ENCODE measurements at regions not wholly inside any gene's neighbourhood (a gene's known extent, or its start where the extent isn't known, plus 50 kb on each side); places are given as distances from the start of the nearest gene placed in this dataset.
A peak's percentile ranks its signal among the peaks of the same experiment; 100 is the strongest.

- peaks cover 7 to 39% (median 21%) of the 10 kb centered on the region in 5 donors for H3K4me1 ChIP-seq (ENCODE audit: control insufficient read depth in 5 of 5, insufficient read depth in 5 of 5, low read length in 5 of 5)
- no peaks in the 10 kb centered on the region for H3K9me3 ChIP-seq (ENCODE audit: control insufficient read depth in 5 of 5, low read length in 5 of 5)
- H3K27ac ChIP-seq (ENCODE audit: low read depth, low read length) = no peak overlapping the region
- H3K27me3 ChIP-seq (ENCODE audit: control insufficient read depth in 5 of 5, insufficient read depth in 4 of 5, low read length in 5 of 5) = no peaks in the 10 kb centered on the region
- no peak overlapping the region for H3K9ac ChIP-seq (ENCODE audit: low read length in 5 of 5)
- H3K36me3 ChIP-seq (ENCODE audit: control insufficient read depth in 5 of 5, insufficient read depth in 5 of 5, low read length in 5 of 5) = no peaks in the 10 kb centered on the region
- H3K4me3 ChIP-seq (ENCODE audit: low read depth in 1 of 5, low read length in 5 of 5) = no peak overlapping the region
These were observed 163.5 kb upstream of the RUNX1 start for GRCh38 chr21:35212393-35213127.

GRCh38 chr21:35211782-35212181, 162.7 kb upstream of the RUNX1 start:
- no peak overlapping the region for H3K27ac ChIP-seq (ENCODE audit: low read depth, low read length)
- H3K9me3 ChIP-seq (ENCODE audit: control insufficient read depth in 5 of 5, low read length in 5 of 5) = no peaks in the 10 kb centered on the region
- H3K4me3 ChIP-seq (ENCODE audit: low read depth in 1 of 5, low read length in 5 of 5) = no peak overlapping the region
- no peaks in the 10 kb centered on the region for H3K27me3 ChIP-seq (ENCODE audit: control insufficient read depth in 5 of 5, insufficient read depth in 4 of 5, low read length in 5 of 5)
- H3K36me3 ChIP-seq (ENCODE audit: control insufficient read depth in 5 of 5, insufficient read depth in 5 of 5, low read length in 5 of 5) = no peaks in the 10 kb centered on the region
- H3K4me1 ChIP-seq (ENCODE audit: control insufficient read depth in 5 of 5, insufficient read depth in 5 of 5, low read length in 5 of 5) = peaks cover 7 to 47% (median 29%) of the 10 kb centered on the region in 5 donors
- H3K9ac ChIP-seq (ENCODE audit: low read length in 5 of 5) = no peak overlapping the region

GRCh38 chr21:35210093-35210492, 161.0 kb upstream of the RUNX1 start:
- H3K9ac ChIP-seq (ENCODE audit: low read length in 5 of 5) = no peak overlapping the region
- H3K36me3 ChIP-seq (ENCODE audit: control insufficient read depth in 5 of 5, insufficient read depth in 5 of 5, low read length in 5 of 5) = no peaks in the 10 kb centered on the region
- H3K27ac ChIP-seq (ENCODE audit: low read depth, low read length) = no peak overlapping the region

GRCh38 chr21:35208810-35209517, 159.9 kb upstream of the RUNX1 start:
- no peaks in the 10 kb centered on the region for H3K9me3 ChIP-seq (ENCODE audit: control insufficient read depth in 5 of 5, low read length in 5 of 5)
- H3K36me3 ChIP-seq (ENCODE audit: control insufficient read depth in 5 of 5, insufficient read depth in 5 of 5, low read length in 5 of 5) = no peaks in the 10 kb centered on the region
- no peaks in the 10 kb centered on the region for H3K27me3 ChIP-seq (ENCODE audit: control insufficient read depth in 5 of 5, insufficient read depth in 4 of 5, low read length in 5 of 5)
- peak overlapping the region; percentile 69 for H3K27ac ChIP-seq (ENCODE audit: low read depth, low read length)
- H3K4me3 ChIP-seq (ENCODE audit: low read depth in 1 of 5, low read length in 5 of 5) = peak overlapping the region in 1 of 5 donors; percentile 13
- H3K4me1 ChIP-seq (ENCODE audit: control insufficient read depth in 5 of 5, insufficient read depth in 5 of 5, low read length in 5 of 5) = peaks cover 9 to 70% (median 53%) of the 10 kb centered on the region in 5 donors
- H3K9ac ChIP-seq (ENCODE audit: low read length in 5 of 5) = peak overlapping the region in 3 of 5 donors; percentile 4 to 66 (median 20)

More at GRCh38 chr21:35210093-35210492, 161.0 kb upstream of the RUNX1 start:
- H3K4me1 ChIP-seq (ENCODE audit: control insufficient read depth in 5 of 5, insufficient read depth in 5 of 5, low read length in 5 of 5) = peaks cover 8 to 64% (median 45%) of the 10 kb centered on the region in 5 donors
- no peak overlapping the region for H3K4me3 ChIP-seq (ENCODE audit: low read depth in 1 of 5, low read length in 5 of 5)
- H3K27me3 ChIP-seq (ENCODE audit: control insufficient read depth in 5 of 5, insufficient read depth in 4 of 5, low read length in 5 of 5) = no peaks in the 10 kb centered on the region
- no peaks in the 10 kb centered on the region for H3K9me3 ChIP-seq (ENCODE audit: control insufficient read depth in 5 of 5, low read length in 5 of 5)

- Histone ChIP-seq H3K36me3 (ENCODE audit: control insufficient read depth in 5 of 5, insufficient read depth in 5 of 5, low read length in 5 of 5) (no peaks in the 10 kb centered on the region), H3K4me1 (ENCODE audit: control insufficient read depth in 5 of 5, insufficient read depth in 5 of 5, low read length in 5 of 5) (peaks cover 9 to 73% (median 54%) of the 10 kb centered on the region in 5 donors), H3K9ac (ENCODE audit: low read length in 5 of 5) (peak overlapping the region in 2 of 5 donors; percentile 29 to 66), H3K9me3 (ENCODE audit: control insufficient read depth in 5 of 5, low read length in 5 of 5) (no peaks in the 10 kb centered on the region), H3K27me3 (ENCODE audit: control insufficient read depth in 5 of 5, insufficient read depth in 4 of 5, low read length in 5 of 5) (no peaks in the 10 kb centered on the region), H3K27ac (ENCODE audit: low read depth, low read length) (peak overlapping the region; percentile 69), H3K4me3 (ENCODE audit: low read depth in 1 of 5, low read length in 5 of 5) (peak overlapping the region in 2 of 5 donors; percentile 20 to 38)
These were observed 159.0 kb upstream of the RUNX1 start for GRCh38 chr21:35208104-35208503.

- Histone ChIP-seq H3K9me3 (ENCODE audit: control insufficient read depth in 5 of 5, low read length in 5 of 5) (no peaks in the 10 kb centered on the region), H3K4me3 (ENCODE audit: low read depth in 1 of 5, low read length in 5 of 5) (peak overlapping the region in 1 of 5 donors; percentile 2), H3K4me1 (ENCODE audit: control insufficient read depth in 5 of 5, insufficient read depth in 5 of 5, low read length in 5 of 5) (peaks cover 5 to 77% (median 54%) of the 10 kb centered on the region in 5 donors), H3K27ac (ENCODE audit: low read depth, low read length) (peak overlapping the region; percentile 69), H3K36me3 (ENCODE audit: control insufficient read depth in 5 of 5, insufficient read depth in 5 of 5, low read length in 5 of 5) (no peaks in the 10 kb centered on the region), H3K9ac (ENCODE audit: low read length in 5 of 5) (peak overlapping the region in 3 of 5 donors; percentile 13 to 66 (median 29)), H3K27me3 (ENCODE audit: control insufficient read depth in 5 of 5, insufficient read depth in 4 of 5, low read length in 5 of 5) (no peaks in the 10 kb centered on the region)
These were observed 158.2 kb upstream of the RUNX1 start for GRCh38 chr21:35207322-35207721.

GRCh38 chr21:35206141-35207125, 157.3 kb upstream of the RUNX1 start:
- no peaks in the 10 kb centered on the region for H3K9me3 ChIP-seq (ENCODE audit: control insufficient read depth in 5 of 5, low read length in 5 of 5)
- H3K9ac ChIP-seq (ENCODE audit: low read length in 5 of 5) = peak overlapping the region in 2 of 5 donors; percentile 59 to 66
- H3K4me3 ChIP-seq (ENCODE audit: low read depth in 1 of 5, low read length in 5 of 5) = peak overlapping the region in 2 of 5 donors; percentile 2 to 33
- no peaks in the 10 kb centered on the region for H3K36me3 ChIP-seq (ENCODE audit: control insufficient read depth in 5 of 5, insufficient read depth in 5 of 5, low read length in 5 of 5)
- peak overlapping the region; percentile 69 for H3K27ac ChIP-seq (ENCODE audit: low read depth, low read length)
- no peaks in the 10 kb centered on the region for H3K27me3 ChIP-seq (ENCODE audit: control insufficient read depth in 5 of 5, insufficient read depth in 4 of 5, low read length in 5 of 5)
- H3K4me1 ChIP-seq (ENCODE audit: control insufficient read depth in 5 of 5, insufficient read depth in 5 of 5, low read length in 5 of 5) = peaks cover 5 to 71% (median 49%) of the 10 kb centered on the region in 5 donors

- peaks cover 5 to 66% (median 47%) of the 10 kb centered on the region in 5 donors for H3K4me1 ChIP-seq (ENCODE audit: control insufficient read depth in 5 of 5, insufficient read depth in 5 of 5, low read length in 5 of 5)
- no peaks in the 10 kb centered on the region for H3K9me3 ChIP-seq (ENCODE audit: control insufficient read depth in 5 of 5, low read length in 5 of 5)
- peak overlapping the region in 3 of 5 donors; percentile 15 to 37 (median 21) for H3K9ac ChIP-seq (ENCODE audit: low read length in 5 of 5)
- peak overlapping the region; percentile 38 to 69 (median 58) for H3K4me3 ChIP-seq (ENCODE audit: low read depth in 1 of 5, low read length in 5 of 5)
- peak overlapping the region; percentile 69 for H3K27ac ChIP-seq (ENCODE audit: low read depth, low read length)
- no peaks in the 10 kb centered on the region for H3K27me3 ChIP-seq (ENCODE audit: control insufficient read depth in 5 of 5, insufficient read depth in 4 of 5, low read length in 5 of 5)
- no peaks in the 10 kb centered on the region for H3K36me3 ChIP-seq (ENCODE audit: control insufficient read depth in 5 of 5, insufficient read depth in 5 of 5, low read length in 5 of 5)
These were observed 155.9 kb upstream of the RUNX1 start for GRCh38 chr21:35204850-35205541.

GRCh38 chr21:35204125-35204524, 155.0 kb upstream of the RUNX1 start:
- Histone ChIP-seq H3K9me3 (ENCODE audit: control insufficient read depth in 5 of 5, low read length in 5 of 5) (no peaks in the 10 kb centered on the region), H3K27ac (ENCODE audit: low read depth, low read length) (peak overlapping the region; percentile 69), H3K4me1 (ENCODE audit: control insufficient read depth in 5 of 5, insufficient read depth in 5 of 5, low read length in 5 of 5) (peaks cover 3 to 64% (median 43%) of the 10 kb centered on the region in 5 donors), H3K9ac (ENCODE audit: low read length in 5 of 5) (no peak overlapping the region), H3K4me3 (ENCODE audit: low read depth in 1 of 5, low read length in 5 of 5) (no peak overlapping the region), H3K27me3 (ENCODE audit: control insufficient read depth in 5 of 5, insufficient read depth in 4 of 5, low read length in 5 of 5) (no peaks in the 10 kb centered on the region), H3K36me3 (ENCODE audit: control insufficient read depth in 5 of 5, insufficient read depth in 5 of 5, low read length in 5 of 5) (no peaks in the 10 kb centered on the region)

Data from subcutaneous abdominal adipose tissue (tissue), 5 donors.